ENCODE measurements at regions not wholly inside any gene's neighbourhood (a gene's known extent, or its start where the extent isn't known, plus 50 kb on each side); places are given as distances from the start of the nearest gene placed in this dataset.

GRCh38 chr5:4640795-4641194 is 499.3 kb upstream of the ADAMTS16 start:
- no peak for DNase-seq (ENCODE audit: low spot score)

- DNase-seq (ENCODE audit: low spot score), result no peak
Measured at GRCh38 chr5:4642525-4642924, 497.6 kb upstream of the ADAMTS16 start.

- no peak for DNase-seq (ENCODE audit: low spot score)
Measured at GRCh38 chr5:4643190-4643589, 496.9 kb upstream of the ADAMTS16 start.

GRCh38 chr5:4643960-4644359 is 496.2 kb upstream of the ADAMTS16 start:
- DNase-seq (ENCODE audit: low spot score), result no peak

GRCh38 chr5:4646715-4647375 is 493.3 kb upstream of the ADAMTS16 start:
- no peak for DNase-seq (ENCODE audit: low spot score)

GRCh38 chr5:4647955-4648354 is 492.2 kb upstream of the ADAMTS16 start:
- no peak for DNase-seq (ENCODE audit: low spot score)

- DNase-seq (ENCODE audit: low spot score), result no peak
Measured at GRCh38 chr5:4651806-4652565, 488.1 kb upstream of the ADAMTS16 start.

- no peak for DNase-seq (ENCODE audit: low spot score)
Measured at GRCh38 chr5:4653475-4653874, 486.7 kb upstream of the ADAMTS16 start.

GRCh38 chr5:4659851-4660250 is 480.3 kb upstream of the ADAMTS16 start:
- no peak for DNase-seq (ENCODE audit: low spot score)

GRCh38 chr5:4661326-4661725 is 478.8 kb upstream of the ADAMTS16 start:
- no peak for DNase-seq (ENCODE audit: low spot score)

- no peak for DNase-seq (ENCODE audit: low spot score)
Measured at GRCh38 chr5:4661836-4662235, 478.3 kb upstream of the ADAMTS16 start.

GRCh38 chr5:4662756-4663155 is 477.4 kb upstream of the ADAMTS16 start:
- no peak for DNase-seq (ENCODE audit: low spot score)

- DNase-seq (ENCODE audit: low spot score), result no peak
Measured at GRCh38 chr5:4665911-4666310, 474.2 kb upstream of the ADAMTS16 start.

- DNase-seq (ENCODE audit: low spot score), result no peak
Measured at GRCh38 chr5:4674166-4674565, 466.0 kb upstream of the ADAMTS16 start.

GRCh38 chr5:4676934-4677333 is 463.2 kb upstream of the ADAMTS16 start:
- no peak for DNase-seq (ENCODE audit: low spot score)

- DNase-seq (ENCODE audit: low spot score), result no peak
Measured at GRCh38 chr5:4684946-4685345, 455.2 kb upstream of the ADAMTS16 start.

GRCh38 chr5:4698596-4698995 is 441.5 kb upstream of the ADAMTS16 start:
- DNase-seq (ENCODE audit: low spot score), result no peak

- DNase-seq (ENCODE audit: low spot score), result no peak
Measured at GRCh38 chr5:4699592-4699991, 440.5 kb upstream of the ADAMTS16 start.

GRCh38 chr5:4700069-4700468 is 440.1 kb upstream of the ADAMTS16 start:
- no peak for DNase-seq (ENCODE audit: low spot score)

- DNase-seq (ENCODE audit: low spot score), result no peak
Measured at GRCh38 chr5:4700871-4701270, 439.3 kb upstream of the ADAMTS16 start.

- no peak for DNase-seq (ENCODE audit: low spot score)
Measured at GRCh38 chr5:4703931-4704458, 436.1 kb upstream of the ADAMTS16 start.

GRCh38 chr5:4704951-4705350 is 435.2 kb upstream of the ADAMTS16 start:
- DNase-seq (ENCODE audit: low spot score), result no peak

GRCh38 chr5:4716781-4717180 is 423.3 kb upstream of the ADAMTS16 start:
- no peak for DNase-seq (ENCODE audit: low spot score)

- no peak for DNase-seq (ENCODE audit: low spot score)
Measured at GRCh38 chr5:4717446-4717845, 422.7 kb upstream of the ADAMTS16 start.

Data from HuH-7.5 (cell line).